Epidermal melanocyte (primary cell): ENCODE measurements at regions not wholly inside any gene's neighbourhood (a gene's known extent, or its start where the extent isn't known, plus 50 kb on each side); places are given as distances from the start of the nearest gene placed in this dataset.

Experiments
- DNase-seq: peaks from one replicate; pipeline ENCODE4 v3.0.0; 2011; ENCODE audit warnings: low spot score; ENCODE audit not compliant: insufficient read length

- DNase-seq, result no peak
Observed at GRCh38 chr9:135252980-135253304, 165.5 kb downstream of the OLFM1 start.

- no peak for DNase-seq
Observed at GRCh38 chr9:135253305-135254004, 166.0 kb downstream of the OLFM1 start.

GRCh38 chr9:135254176-135255032 is 166.9 kb downstream of the OLFM1 start:
- no peak for DNase-seq

- DNase-seq, result no peak
Observed at GRCh38 chr9:135255033-135255840, 167.8 kb downstream of the OLFM1 start.

- no peak for DNase-seq
Observed at GRCh38 chr9:135255841-135256580, 168.5 kb downstream of the OLFM1 start.

GRCh38 chr9:135256581-135257354 is 169.3 kb downstream of the OLFM1 start:
- no peak for DNase-seq

- no peak for DNase-seq
Observed at GRCh38 chr9:135258461-135258860, 171.0 kb downstream of the OLFM1 start.

- DNase-seq, result no peak
Observed at GRCh38 chr9:135259273-135259672, 171.8 kb downstream of the OLFM1 start.

GRCh38 chr9:135260221-135261180 is 173.0 kb downstream of the OLFM1 start:
- no peak for DNase-seq

GRCh38 chr9:135262248-135262647 is 174.8 kb downstream of the OLFM1 start:
- DNase-seq, result no peak

- DNase-seq, result no peak
Observed at GRCh38 chr9:135263511-135263910, 176.0 kb downstream of the OLFM1 start.

- DNase-seq, result no peak
Observed at GRCh38 chr9:135265931-135266330, 178.5 kb downstream of the OLFM1 start.

GRCh38 chr9:135267191-135267809 is 179.8 kb downstream of the OLFM1 start:
- DNase-seq, result no peak

GRCh38 chr9:135268031-135268430 is 180.6 kb downstream of the OLFM1 start:
- no peak for DNase-seq

- DNase-seq, result no peak
Observed at GRCh38 chr9:135268981-135269380, 181.5 kb downstream of the OLFM1 start.

GRCh38 chr9:135269912-135270830 is 182.7 kb downstream of the OLFM1 start:
- no peak for DNase-seq

GRCh38 chr9:135271425-135271824 is 184.0 kb downstream of the OLFM1 start:
- DNase-seq, result no peak

GRCh38 chr9:135272608-135273007 is 185.1 kb downstream of the OLFM1 start:
- no peak for DNase-seq
